Naive B cell (primary cell): ENCODE measurements at regions not wholly inside any gene's neighbourhood (a gene's known extent, or its start where the extent isn't known, plus 50 kb on each side); places are given as distances from the start of the nearest gene placed in this dataset.

Experiments
- ATAC-seq, 2 donors: fragments of 150-1000 bp; cut with Tn5 transposase; 2 replicates each; pipeline ENCODE4 v1.10.0; 2021; ENCODE audit warnings: low read depth in 2 of 2, mild to moderate bottlenecking in 2 of 2, moderate library complexity in 2 of 2
- DNase-seq: peaks from one replicate; pipeline ENCODE4 v3.0.0; 2022
- H3K27ac Mint-ChIP-seq, 6 donors: one replicate each; pipeline ENCODE4 v1.8.0; 2020 to 2022; ENCODE audit warnings: mild to moderate bottlenecking in 6 of 6, mixed read lengths in 6 of 6, moderate library complexity in 5 of 6, inconsistent platforms in 2 of 6
- H3K27me3 Mint-ChIP-seq, 3 donors: one replicate each; pipeline ENCODE4 v1.8.0; 2021 to 2022; ENCODE audit warnings: mixed read lengths in 3 of 3, mild to moderate bottlenecking in 1 of 3
- H3K36me3 Mint-ChIP-seq, 2 donors: one replicate each; pipeline ENCODE4 v1.8.0; 2020 to 2022; ENCODE audit warnings: mixed read lengths in 2 of 2, inconsistent platforms in 1 of 2, mild to moderate bottlenecking in 1 of 2
- H3K4me1 Mint-ChIP-seq, 3 donors: one replicate each; pipeline ENCODE4 v1.8.0; 2020 to 2022; ENCODE audit warnings: mixed read lengths in 3 of 3, inconsistent platforms in 1 of 3, mild to moderate bottlenecking in 1 of 3, moderate library complexity in 1 of 3
- H3K4me3 Mint-ChIP-seq, 8 donors: one replicate each; pipeline ENCODE4 v1.8.0; 2020 to 2022; ENCODE audit warnings: mild to moderate bottlenecking in 8 of 8, mixed read lengths in 8 of 8, moderate library complexity in 8 of 8, inconsistent platforms in 2 of 8
- H3K9me3 Mint-ChIP-seq, 7 donors: one replicate each; pipeline ENCODE4 v1.8.0; 2020 to 2022; ENCODE audit warnings: mixed read lengths in 7 of 7, mild to moderate bottlenecking in 5 of 7, inconsistent platforms in 2 of 7, moderate library complexity in 1 of 7

DNA sequence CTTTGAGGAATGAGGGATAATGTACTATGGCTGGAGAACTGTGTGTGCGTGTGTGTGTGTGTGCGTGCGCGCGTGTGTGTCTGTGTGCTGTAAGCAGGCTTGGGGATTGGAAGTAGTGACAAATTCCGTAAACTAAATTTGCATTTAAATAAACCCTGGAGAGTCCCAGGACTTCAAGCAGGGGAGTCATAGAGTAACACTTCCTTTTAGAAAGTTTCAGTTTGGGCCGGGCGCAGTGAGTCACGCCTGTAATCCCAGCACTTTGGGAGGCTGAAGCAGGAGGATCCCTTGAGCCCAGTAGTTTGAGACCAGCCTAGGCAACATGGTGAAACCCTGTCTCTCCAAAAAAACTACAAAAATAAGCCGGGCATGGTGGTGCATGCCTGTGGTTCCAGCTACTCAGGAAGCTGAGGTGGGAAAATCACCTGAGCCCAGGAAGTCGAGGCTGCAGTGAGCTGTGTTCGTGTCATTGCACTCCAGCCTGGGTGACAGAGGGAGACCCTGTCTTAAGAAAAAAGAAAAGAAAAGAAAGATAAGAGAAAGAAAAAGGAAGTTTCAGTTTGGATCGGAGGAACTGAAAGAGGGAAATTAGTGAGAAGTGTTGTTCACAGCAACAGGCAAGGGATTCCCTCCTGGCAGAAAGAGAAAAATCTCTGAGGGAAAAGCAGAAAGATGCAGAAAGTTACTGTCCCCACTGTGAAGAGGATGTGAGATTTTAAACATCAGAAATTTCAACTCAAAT lies 222.7 kb upstream of the SOX5 start:
- Mint-ChIP-seq H3K27ac (peak overlapping the region in 1 of 6 donors; percentile 27), H3K36me3 (no peaks in the 10 kb centered on the region), H3K4me1 (peaks cover 9 to 12% (median 12%) of the 10 kb centered on the region in 3 donors), H3K4me3 (peak overlapping the region in 2 of 8 donors; percentile 8 to 42), H3K9me3 (peaks cover 0 to 2% (median 0%) of the 10 kb centered on the region in 7 donors), H3K27me3 (no peaks in the 10 kb centered on the region)
- DNase-seq = no peak
- peak in 1 of 2 donors; percentile 21 for ATAC-seq

DNA sequence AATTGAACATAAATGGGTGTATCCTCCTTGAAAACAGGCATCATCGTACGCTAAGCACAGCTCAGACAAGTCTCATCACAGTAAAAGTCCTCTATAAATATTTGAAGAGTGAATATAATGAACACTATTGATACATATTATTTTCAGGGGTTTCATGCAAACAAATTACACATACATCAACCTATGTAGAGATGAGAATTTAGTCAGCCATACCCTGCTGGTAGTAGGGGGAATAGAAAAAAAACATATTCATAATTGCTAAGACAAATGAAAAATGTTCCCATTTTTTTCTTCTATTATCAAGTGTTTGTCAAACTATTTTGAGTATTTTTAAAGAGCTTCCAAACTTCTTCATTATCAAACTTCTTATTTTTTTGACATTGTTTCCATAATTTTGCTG lies 205.6 kb upstream of the SOX5 start:
- Mint-ChIP-seq H3K27ac (no peak overlapping the region), H3K27me3 (no peaks in the 10 kb centered on the region), H3K9me3 (no peaks in the 10 kb centered on the region), H3K4me1 (no peaks in the 10 kb centered on the region), H3K4me3 (no peak overlapping the region), H3K36me3 (no peaks in the 10 kb centered on the region)
- DNase-seq (no peak), ATAC-seq (no peak)

DNA sequence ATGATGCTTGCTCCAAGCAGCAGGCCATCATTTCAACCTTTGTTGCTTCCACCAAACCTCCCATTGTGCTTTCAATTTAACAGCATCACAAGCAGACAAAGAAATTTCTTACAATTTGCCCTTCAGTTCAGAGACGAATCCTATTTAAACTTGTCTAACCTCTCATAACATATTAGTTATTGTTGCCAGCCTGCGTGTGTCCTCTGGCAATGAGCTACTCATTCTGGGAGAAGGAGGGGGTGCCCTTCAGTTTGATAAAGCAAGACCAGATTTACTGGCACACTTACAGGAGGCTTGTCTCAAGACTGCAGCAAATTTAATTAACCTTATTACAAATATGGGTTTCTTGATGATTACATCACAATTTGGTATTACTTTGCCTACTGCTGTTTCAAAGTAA lies 203.6 kb upstream of the SOX5 start:
- no peak overlapping the region for H3K27ac Mint-ChIP-seq
- H3K36me3 Mint-ChIP-seq = no peaks in the 10 kb centered on the region
- H3K9me3 Mint-ChIP-seq = no peaks in the 10 kb centered on the region
- ATAC-seq (no peak), DNase-seq (no peak)
- H3K4me3 Mint-ChIP-seq = no peak overlapping the region
- no peaks in the 10 kb centered on the region for H3K27me3 Mint-ChIP-seq
- H3K4me1 Mint-ChIP-seq = no peaks in the 10 kb centered on the region

- Mint-ChIP-seq H3K4me1 (no peaks in the 10 kb centered on the region), H3K27me3 (no peaks in the 10 kb centered on the region), H3K27ac (no peak overlapping the region), H3K9me3 (no peaks in the 10 kb centered on the region), H3K36me3 (no peaks in the 10 kb centered on the region), H3K4me3 (no peak overlapping the region)
- no peak for DNase-seq
- no peak for ATAC-seq
Measured at GRCh38 chr12:24152270-24152669, 202.8 kb upstream of the SOX5 start.

GRCh38 chr12:24143928-24144327 lies 194.5 kb upstream of the SOX5 start:
- Mint-ChIP-seq H3K4me1 (no peaks in the 10 kb centered on the region), H3K9me3 (peaks cover 4 to 11% (median 6%) of the 10 kb centered on the region in 7 donors), H3K36me3 (peaks cover 7 to 8% of the 10 kb centered on the region in 2 donors), H3K27ac (no peak overlapping the region), H3K4me3 (no peak overlapping the region), H3K27me3 (peaks cover 0 to 9% (median 6%) of the 10 kb centered on the region in 3 donors)
- DNase-seq (no peak), ATAC-seq (no peak)

DNA sequence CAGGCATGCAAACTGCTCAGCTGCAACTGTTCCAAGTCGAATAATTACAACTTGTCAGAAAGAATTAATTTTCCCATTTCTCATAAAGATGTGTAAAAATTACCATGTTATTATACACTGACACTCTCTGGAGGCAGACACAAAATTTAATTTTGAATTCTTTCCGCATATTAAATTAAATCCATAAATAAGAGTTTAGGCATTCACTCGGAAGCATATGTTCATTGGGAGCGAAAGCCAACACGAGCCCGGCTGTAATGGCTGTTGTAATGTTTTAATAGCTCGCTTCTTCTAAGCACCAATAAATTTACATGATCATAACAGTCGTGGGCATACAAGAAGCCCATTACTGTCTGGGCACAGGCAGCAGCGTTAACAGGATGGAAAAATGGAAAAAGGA lies 189.6 kb upstream of the SOX5 start:
- no peak for DNase-seq
- Mint-ChIP-seq H3K27me3 (peaks cover 8 to 10% (median 10%) of the 10 kb centered on the region in 3 donors), H3K4me3 (no peak overlapping the region), H3K9me3 (peaks cover 4 to 10% (median 6%) of the 10 kb centered on the region in 7 donors), H3K36me3 (peaks cover 7 to 8% of the 10 kb centered on the region in 2 donors), H3K27ac (no peak overlapping the region), H3K4me1 (peaks cover 0 to 4% (median 0%) of the 10 kb centered on the region in 3 donors)
- ATAC-seq = no peak

DNA sequence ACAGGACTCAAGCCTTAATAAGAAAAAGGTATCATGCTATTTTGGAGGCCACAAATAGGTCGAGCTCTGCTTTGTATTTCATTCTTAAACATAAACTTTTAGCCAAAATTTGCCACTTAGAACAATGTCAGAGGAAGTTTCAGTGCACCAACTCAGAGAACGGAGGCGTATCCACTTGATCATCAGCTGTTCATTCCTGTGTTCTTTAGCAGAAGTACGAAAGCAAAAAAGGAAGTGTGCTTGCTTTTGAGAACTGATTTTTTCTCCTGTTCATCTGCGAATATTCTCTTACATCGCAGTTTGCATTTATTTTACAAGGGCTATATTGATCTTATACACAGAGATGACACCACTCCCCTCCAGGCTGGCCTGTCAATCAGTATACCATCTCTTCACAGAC lies 188.6 kb upstream of the SOX5 start:
- Mint-ChIP-seq H3K4me1 (peaks cover 0 to 4% (median 0%) of the 10 kb centered on the region in 3 donors), H3K27me3 (peaks cover 0 to 10% (median 4%) of the 10 kb centered on the region in 3 donors), H3K36me3 (no peaks in the 10 kb centered on the region), H3K4me3 (peak overlapping the region in 2 of 8 donors; percentile 12 to 16), H3K9me3 (no peaks in the 10 kb centered on the region), H3K27ac (peak overlapping the region in 2 of 6 donors; percentile 17 to 46)
- DNase-seq = no peak
- ATAC-seq = peak; percentile 21 to 49

DNA sequence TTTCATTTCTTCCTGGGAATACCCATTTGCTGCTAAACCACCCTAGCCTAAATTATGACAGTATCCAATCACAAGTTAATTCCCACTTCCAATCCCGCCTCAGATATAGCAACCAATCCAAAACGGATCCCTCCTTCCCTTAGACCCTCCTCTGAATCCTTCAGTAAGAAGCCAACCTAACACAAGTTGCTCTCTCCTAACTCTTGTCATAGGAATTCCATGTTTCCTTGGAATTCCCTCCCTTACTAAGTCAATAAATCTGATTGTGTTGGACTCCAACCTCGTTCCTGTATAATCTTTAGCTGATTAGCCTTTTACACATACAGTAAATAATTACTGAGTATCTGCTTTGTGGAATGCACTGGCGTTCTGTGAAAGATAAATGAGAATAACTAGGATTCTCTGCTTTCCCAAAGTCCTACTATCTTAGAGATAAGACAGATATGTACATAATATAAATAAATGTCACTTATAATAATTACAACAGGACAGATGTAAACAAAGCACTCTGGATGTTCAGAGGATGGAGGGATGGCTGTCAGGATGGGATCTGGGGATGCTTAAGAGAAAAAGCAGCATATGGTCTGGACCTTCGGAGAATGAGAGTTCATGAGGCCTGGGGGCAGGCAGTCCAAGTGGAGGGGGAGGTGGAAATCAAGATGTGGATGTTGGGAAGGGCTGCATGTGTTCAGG lies 185.8 kb upstream of the SOX5 start:
- Mint-ChIP-seq H3K36me3 (no peaks in the 10 kb centered on the region), H3K27ac (peak overlapping the region in 1 of 6 donors; percentile 38), H3K27me3 (peaks cover 0 to 10% (median 4%) of the 10 kb centered on the region in 3 donors), H3K9me3 (no peaks in the 10 kb centered on the region), H3K4me3 (no peak overlapping the region), H3K4me1 (peaks cover 0 to 4% (median 0%) of the 10 kb centered on the region in 3 donors)
- no peak for DNase-seq
- ATAC-seq = no peak

GRCh38 chr12:24134092-24134491 lies 184.6 kb upstream of the SOX5 start:
- no peak for ATAC-seq
- Mint-ChIP-seq H3K27me3 (peaks cover 0 to 10% (median 4%) of the 10 kb centered on the region in 3 donors), H3K4me1 (peaks cover 0 to 4% (median 0%) of the 10 kb centered on the region in 3 donors), H3K4me3 (no peak overlapping the region), H3K27ac (no peak overlapping the region), H3K36me3 (no peaks in the 10 kb centered on the region), H3K9me3 (no peaks in the 10 kb centered on the region)
- DNase-seq = no peak

DNA sequence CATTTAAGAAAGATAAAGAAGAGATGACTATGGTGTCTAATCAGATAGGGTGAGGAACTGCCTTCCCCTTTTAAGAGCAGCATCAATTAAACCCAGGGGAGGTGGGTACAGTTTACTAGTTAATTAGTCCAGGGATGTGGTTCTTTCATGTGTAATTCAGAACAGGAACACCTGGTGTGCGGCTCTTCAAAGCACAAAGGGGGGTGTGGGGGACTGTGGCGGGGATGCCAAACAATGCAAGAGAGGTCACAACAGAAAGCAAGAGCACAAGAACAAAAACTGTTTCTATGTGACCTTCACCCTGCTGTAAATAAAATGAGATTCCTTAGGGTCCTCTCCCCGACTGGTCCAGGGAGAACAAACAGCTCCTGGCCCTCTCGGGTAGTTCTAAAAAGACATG lies 183.9 kb upstream of the SOX5 start:
- Mint-ChIP-seq H3K27ac (peak overlapping the region in 1 of 6 donors; percentile 26), H3K4me1 (peaks cover 0 to 4% (median 0%) of the 10 kb centered on the region in 3 donors), H3K4me3 (no peak overlapping the region), H3K9me3 (no peaks in the 10 kb centered on the region), H3K36me3 (no peaks in the 10 kb centered on the region), H3K27me3 (peaks cover 0 to 10% (median 4%) of the 10 kb centered on the region in 3 donors)
- no peak for ATAC-seq
- no peak for DNase-seq

GRCh38 chr12:24127919-24128721 lies 178.7 kb upstream of the SOX5 start:
- H3K36me3 Mint-ChIP-seq = no peaks in the 10 kb centered on the region
- ATAC-seq (no peak), DNase-seq (no peak)
- H3K27ac Mint-ChIP-seq = no peak overlapping the region
- H3K27me3 Mint-ChIP-seq = no peaks in the 10 kb centered on the region
- no peak overlapping the region for H3K4me3 Mint-ChIP-seq
- H3K9me3 Mint-ChIP-seq = peaks cover 0 to 4% (median 0%) of the 10 kb centered on the region in 7 donors
- H3K4me1 Mint-ChIP-seq = no peaks in the 10 kb centered on the region

- no peak overlapping the region for H3K27ac Mint-ChIP-seq
- DNase-seq = no peak
- H3K9me3 Mint-ChIP-seq = peaks cover 0 to 4% (median 0%) of the 10 kb centered on the region in 7 donors
- no peaks in the 10 kb centered on the region for H3K36me3 Mint-ChIP-seq
- H3K4me1 Mint-ChIP-seq = no peaks in the 10 kb centered on the region
- no peak for ATAC-seq
- H3K27me3 Mint-ChIP-seq = no peaks in the 10 kb centered on the region
- H3K4me3 Mint-ChIP-seq = peak overlapping the region in 1 of 8 donors; percentile 18
Measured at GRCh38 chr12:24125280-24125679, 175.8 kb upstream of the SOX5 start.

- no peak overlapping the region for H3K4me3 Mint-ChIP-seq
- DNase-seq = no peak
- H3K9me3 Mint-ChIP-seq = peaks cover 0 to 4% (median 0%) of the 10 kb centered on the region in 7 donors
- H3K4me1 Mint-ChIP-seq = no peaks in the 10 kb centered on the region
- H3K27me3 Mint-ChIP-seq = no peaks in the 10 kb centered on the region
- no peaks in the 10 kb centered on the region for H3K36me3 Mint-ChIP-seq
- no peak for ATAC-seq
- H3K27ac Mint-ChIP-seq = no peak overlapping the region
Measured at GRCh38 chr12:24121911-24122310, 172.4 kb upstream of the SOX5 start.
